ENCODE measurements at regions not wholly inside any gene's neighbourhood (a gene's known extent, or its start where the extent isn't known, plus 50 kb on each side); places are given as distances from the start of the nearest gene placed in this dataset.

- intact Hi-C loops (cut with micrococcal nuclease) = no loop called here
- Mint-ChIP-seq H3K4me1 (no peaks in the 10 kb centered on the region), H3K9me3 (peaks cover 0 to 11% (median 4%) of the 10 kb centered on the region in 8 donors), H3K36me3 (no peaks in the 10 kb centered on the region), H3K4me3 (no peak overlapping the region), H3K27ac (no peak overlapping the region), H3K27me3 (no peaks in the 10 kb centered on the region)
- H3K27ac ChIP-seq (ENCODE audit: low read depth, low read length) = no peak overlapping the region
- no peaks in the 10 kb centered on the region for H3K9me3 ChIP-seq (ENCODE audit: control insufficient read depth in 1 of 2, low read length in 2 of 2)
- H3K4me1 ChIP-seq (ENCODE audit: insufficient read depth, low read length) = no peaks in the 10 kb centered on the region
- no peaks in the 10 kb centered on the region for H3K27me3 ChIP-seq (ENCODE audit: insufficient read depth, low read length)
- H3K4me3 ChIP-seq (ENCODE audit: low read length in 2 of 2) = no peak overlapping the region
- DNase-seq = no peak
- POLR2A ChIA-PET (ENCODE audit: partially characterized antibody) = no interaction called here
- CTCF ChIA-PET (ENCODE audit: partially characterized antibody) = no interaction called here
- H3K36me3 ChIP-seq (ENCODE audit: insufficient read depth, low read length) = no peaks in the 10 kb centered on the region
Measured at GRCh38 chr5:20683241-20683940, 695.4 kb upstream of the CDH18 start.

- DNase-seq = no peak
- no peaks in the 10 kb centered on the region for H3K36me3 Mint-ChIP-seq
- Histone ChIP-seq H3K36me3 (ENCODE audit: insufficient read depth, low read length) (no peaks in the 10 kb centered on the region), H3K9me3 (ENCODE audit: control insufficient read depth in 1 of 2, low read length in 2 of 2) (no peaks in the 10 kb centered on the region), H3K4me1 (ENCODE audit: insufficient read depth, low read length) (no peaks in the 10 kb centered on the region), H3K27me3 (ENCODE audit: insufficient read depth, low read length) (no peaks in the 10 kb centered on the region), H3K27ac (ENCODE audit: low read depth, low read length) (no peak overlapping the region), H3K4me3 (ENCODE audit: low read length in 2 of 2) (no peak overlapping the region)
- H3K27me3 Mint-ChIP-seq = no peaks in the 10 kb centered on the region
- POLR2A ChIA-PET (ENCODE audit: partially characterized antibody) = no interaction called here
- intact Hi-C loops (cut with micrococcal nuclease) = no loop called here
- no peaks in the 10 kb centered on the region for H3K4me1 Mint-ChIP-seq
- no peak overlapping the region for H3K27ac Mint-ChIP-seq
- H3K4me3 Mint-ChIP-seq = no peak overlapping the region
- CTCF ChIA-PET (ENCODE audit: partially characterized antibody) = no interaction called here
- H3K9me3 Mint-ChIP-seq = peaks cover 0 to 9% (median 3%) of the 10 kb centered on the region in 8 donors
Measured at GRCh38 chr5:20680718-20681302, 692.8 kb upstream of the CDH18 start.

GRCh38 chr5:20678814-20679298 lies 690.9 kb upstream of the CDH18 start:
- Mint-ChIP-seq H3K27ac (no peak overlapping the region), H3K4me3 (no peak overlapping the region), H3K9me3 (peaks cover 0 to 11% (median 5%) of the 10 kb centered on the region in 8 donors), H3K36me3 (no peaks in the 10 kb centered on the region), H3K4me1 (no peaks in the 10 kb centered on the region), H3K27me3 (no peaks in the 10 kb centered on the region)
- CTCF ChIA-PET (ENCODE audit: partially characterized antibody) = no interaction called here
- no peak for DNase-seq
- Histone ChIP-seq H3K9me3 (ENCODE audit: control insufficient read depth in 1 of 2, low read length in 2 of 2) (no peaks in the 10 kb centered on the region), H3K27ac (ENCODE audit: low read depth, low read length) (no peak overlapping the region), H3K4me3 (ENCODE audit: low read length in 2 of 2) (no peak overlapping the region), H3K36me3 (ENCODE audit: insufficient read depth, low read length) (no peaks in the 10 kb centered on the region), H3K27me3 (ENCODE audit: insufficient read depth, low read length) (no peaks in the 10 kb centered on the region), H3K4me1 (ENCODE audit: insufficient read depth, low read length) (no peaks in the 10 kb centered on the region)
- intact Hi-C loops (cut with micrococcal nuclease) = no loop called here
- POLR2A ChIA-PET (ENCODE audit: partially characterized antibody) = no interaction called here

GRCh38 chr5:20678386-20678785 lies 690.4 kb upstream of the CDH18 start:
- DNase-seq = no peak
- H3K9me3 Mint-ChIP-seq = peaks cover 0 to 11% (median 5%) of the 10 kb centered on the region in 8 donors
- no peaks in the 10 kb centered on the region for H3K27me3 Mint-ChIP-seq
- Histone ChIP-seq H3K36me3 (ENCODE audit: insufficient read depth, low read length) (no peaks in the 10 kb centered on the region), H3K9me3 (ENCODE audit: control insufficient read depth in 1 of 2, low read length in 2 of 2) (no peaks in the 10 kb centered on the region), H3K4me3 (ENCODE audit: low read length in 2 of 2) (no peak overlapping the region), H3K27me3 (ENCODE audit: insufficient read depth, low read length) (no peaks in the 10 kb centered on the region), H3K4me1 (ENCODE audit: insufficient read depth, low read length) (no peaks in the 10 kb centered on the region), H3K27ac (ENCODE audit: low read depth, low read length) (no peak overlapping the region)
- H3K27ac Mint-ChIP-seq = no peak overlapping the region
- H3K4me3 Mint-ChIP-seq = no peak overlapping the region
- ChIA-PET POLR2A (ENCODE audit: partially characterized antibody) (no interaction called here), CTCF (ENCODE audit: partially characterized antibody) (no interaction called here)
- intact Hi-C loops (cut with micrococcal nuclease) = no loop called here
- no peaks in the 10 kb centered on the region for H3K4me1 Mint-ChIP-seq
- H3K36me3 Mint-ChIP-seq = no peaks in the 10 kb centered on the region

- POLR2A ChIA-PET (ENCODE audit: partially characterized antibody) = no interaction called here
- Histone ChIP-seq H3K4me1 (ENCODE audit: insufficient read depth, low read length) (no peaks in the 10 kb centered on the region), H3K4me3 (ENCODE audit: low read length in 2 of 2) (no peak overlapping the region), H3K36me3 (ENCODE audit: insufficient read depth, low read length) (no peaks in the 10 kb centered on the region), H3K27me3 (ENCODE audit: insufficient read depth, low read length) (no peaks in the 10 kb centered on the region), H3K9me3 (ENCODE audit: control insufficient read depth in 1 of 2, low read length in 2 of 2) (no peaks in the 10 kb centered on the region), H3K27ac (ENCODE audit: low read depth, low read length) (no peak overlapping the region)
- DNase-seq = no peak
- Mint-ChIP-seq H3K4me1 (no peaks in the 10 kb centered on the region), H3K27me3 (no peaks in the 10 kb centered on the region), H3K9me3 (peaks cover 0 to 6% (median 4%) of the 10 kb centered on the region in 8 donors), H3K4me3 (no peak overlapping the region), H3K27ac (no peak overlapping the region), H3K36me3 (no peaks in the 10 kb centered on the region)
- intact Hi-C loops (cut with micrococcal nuclease) = no loop called here
- CTCF ChIA-PET (ENCODE audit: partially characterized antibody) = no interaction called here
Measured at GRCh38 chr5:20660588-20660987, 672.6 kb upstream of the CDH18 start.

- Mint-ChIP-seq H3K4me3 (no peak overlapping the region), H3K27me3 (no peaks in the 10 kb centered on the region), H3K27ac (no peak overlapping the region), H3K36me3 (no peaks in the 10 kb centered on the region), H3K9me3 (peaks cover 0 to 23% (median 5%) of the 10 kb centered on the region in 8 donors), H3K4me1 (no peaks in the 10 kb centered on the region)
- H3K36me3 ChIP-seq (ENCODE audit: insufficient read depth, low read length) = no peaks in the 10 kb centered on the region
- no peak overlapping the region for H3K4me3 ChIP-seq (ENCODE audit: low read length in 2 of 2)
- no peaks in the 10 kb centered on the region for H3K9me3 ChIP-seq (ENCODE audit: control insufficient read depth in 1 of 2, low read length in 2 of 2)
- DNase-seq = no peak
- H3K4me1 ChIP-seq (ENCODE audit: insufficient read depth, low read length) = no peaks in the 10 kb centered on the region
- H3K27me3 ChIP-seq (ENCODE audit: insufficient read depth, low read length) = no peaks in the 10 kb centered on the region
- H3K27ac ChIP-seq (ENCODE audit: low read depth, low read length) = no peak overlapping the region
- POLR2A ChIA-PET (ENCODE audit: partially characterized antibody) = no interaction called here
- CTCF ChIA-PET (ENCODE audit: partially characterized antibody) = no interaction called here
- intact Hi-C loops (cut with micrococcal nuclease) = no loop called here
Measured at GRCh38 chr5:20656262-20656661, 668.3 kb upstream of the CDH18 start.

- Histone ChIP-seq H3K27me3 (ENCODE audit: insufficient read depth, low read length) (no peaks in the 10 kb centered on the region), H3K4me3 (ENCODE audit: low read length in 2 of 2) (no peak overlapping the region), H3K27ac (ENCODE audit: low read depth, low read length) (no peak overlapping the region), H3K9me3 (ENCODE audit: control insufficient read depth in 1 of 2, low read length in 2 of 2) (no peaks in the 10 kb centered on the region), H3K36me3 (ENCODE audit: insufficient read depth, low read length) (no peaks in the 10 kb centered on the region), H3K4me1 (ENCODE audit: insufficient read depth, low read length) (no peaks in the 10 kb centered on the region)
- Mint-ChIP-seq H3K36me3 (no peaks in the 10 kb centered on the region), H3K27me3 (no peaks in the 10 kb centered on the region), H3K4me1 (no peaks in the 10 kb centered on the region), H3K9me3 (peaks cover under 1 to 18% (median 4%) of the 10 kb centered on the region in 8 donors), H3K4me3 (no peak overlapping the region), H3K27ac (no peak overlapping the region)
- ChIA-PET CTCF (ENCODE audit: partially characterized antibody) (no interaction called here), POLR2A (ENCODE audit: partially characterized antibody) (no interaction called here)
- no peak for DNase-seq
- intact Hi-C loops (cut with micrococcal nuclease) = no loop called here
Measured at GRCh38 chr5:20655211-20655610, 667.2 kb upstream of the CDH18 start.

Measured in CD4-positive, alpha-beta memory T cell (primary cell).